GM12878 (cell line): ENCODE measurements at regions not wholly inside any gene's neighbourhood (a gene's known extent, or its start where the extent isn't known, plus 50 kb on each side); places are given as distances from the start of the nearest gene placed in this dataset.

Experiments
- ATAC-seq: fragments of 200-7000 bp; cut with Tn5 transposase; 3 replicates; pipeline ENCODE4 v1.9.1; 2020; ENCODE audit warnings: mild to moderate bottlenecking, moderate library complexity
- BruUV-seq: library from RNA; stranded (reverse); fragments of 400-500 nt; replicated peaks from 2 replicates; lab custom pipeline; 2021; lab: Mats Ljungman, UMichigan
- CTCF ChIA-PET: fragments of 300-600 bp; sonication (Branson Sonifier 250); formaldehyde crosslinking; extraction: SDS; loops from one replicate; lab custom pipeline; 2021; ENCODE audit warnings: inconsistent platforms; lab: Yijun Ruan, JAX
- POLR2A ChIA-PET: fragments of 350-600 bp; formaldehyde crosslinking; extraction: SDS; loops from one replicate; lab custom pipeline; 2021; ENCODE audit warnings: inconsistent platforms; lab: Charles Lee
- RAD21 ChIA-PET: fragments of 300-600 bp; sonication (Branson Sonifier 250); formaldehyde crosslinking; loops from one replicate; lab custom pipeline; 2023; ENCODE audit warnings: antibody characterized with exemption; ENCODE audit not compliant: unreplicated experiment; lab: Charles Lee
- SMC1A ChIA-PET: fragments of 300-600 bp; sonication (Branson Sonifier 250); formaldehyde crosslinking; loops from one replicate; lab custom pipeline; 2023; ENCODE audit not compliant: unreplicated experiment, uncharacterized antibody; lab: Charles Lee
- DNase-seq: peaks from one replicate; pipeline ENCODE4 v3.0.0-alpha.2; 2011; ENCODE audit warnings: low read depth, low spot score
- FAIRE-seq: peaks from 3 replicates; lab custom pipeline; 2011; peaks lifted over from hg19 to GRCh38; lab: Jason Lieb, UNC
- H2AFZ ChIP-seq: 2 replicates; pipeline ENCODE4 v1.6.0; 2011; ENCODE audit warnings: low read depth, low read length, control low read depth; ENCODE audit not compliant: control insufficient read depth
- H3K27ac ChIP-seq: 2 replicates; pipeline ENCODE4 v1.5.1; 2011; ENCODE audit warnings: control low read depth; ENCODE audit not compliant: control insufficient read depth, insufficient read depth
- H3K27me3 ChIP-seq, 2 experiments: replicated peaks in 1 of 2; 2 replicates each; pipeline versions ENCODE4 v1.6.0 to v1.6.1; 2011; ENCODE audit warnings: low read length in 1 of 2; ENCODE audit not compliant: control insufficient read depth in 2 of 2, insufficient read depth in 2 of 2
- H3K36me3 ChIP-seq, 2 experiments: 2 replicates each; pipeline ENCODE4 v1.5.1; 2011; ENCODE audit warnings: low read length in 1 of 2; ENCODE audit not compliant: control insufficient read depth in 2 of 2, insufficient read depth in 2 of 2
- H3K4me1 ChIP-seq: 2 replicates; pipeline ENCODE4 v1.6.1; 2011; ENCODE audit warnings: mild to moderate bottlenecking, low read length, moderate library complexity, mixed read lengths; ENCODE audit not compliant: control insufficient read depth, insufficient read depth
- H3K4me2 ChIP-seq: 2 replicates; pipeline ENCODE4 v1.6.0; 2011; ENCODE audit warnings: control low read depth; ENCODE audit not compliant: control insufficient read depth, insufficient read depth
- H3K4me3 ChIP-seq: fragments of 200-600 bp; sonication (generic); 2 replicates; pipeline ENCODE4 v1.5.1; 2016
- H3K79me2 ChIP-seq: 2 replicates; pipeline ENCODE4 v1.6.0; 2011; ENCODE audit warnings: low read length; ENCODE audit not compliant: control insufficient read depth, insufficient read depth
- H3K9ac ChIP-seq: 2 replicates; pipeline ENCODE4 v1.8.0; 2011; ENCODE audit warnings: low read length, control low read depth, mixed read lengths; ENCODE audit not compliant: control insufficient read depth, insufficient read depth
- H3K9me3 ChIP-seq: replicated peaks from 3 replicates; pipeline ENCODE4 v1.5.1; 2011; ENCODE audit warnings: mild to moderate bottlenecking, low read length; ENCODE audit not compliant: control insufficient read depth, insufficient read depth
- H4K20me1 ChIP-seq: 2 replicates; pipeline ENCODE4 v1.6.0; 2011; ENCODE audit not compliant: control insufficient read depth, insufficient read depth
- MTA3 ChIP-seq: IDR thresholded peaks from 2 replicates; pipeline ENCODE4 v1.6.1; 2012; ENCODE audit warnings: low read length, inconsistent platforms, borderline replicate concordance
- SMAD1 ChIP-seq: fragments of 450-650 bp; IDR thresholded peaks from 2 replicates; pipeline ENCODE4 v1.6.1; 2018; ENCODE audit warnings: mild to moderate bottlenecking, low read depth; ENCODE audit not compliant: partially characterized antibody
- WGBS: methylation state at CpG from one replicate; pipeline ENCODE4 v1.1.6; 2016; ENCODE audit warnings: low lambda C conversion rate; ENCODE audit not compliant: insufficient replicate concordance, insufficient coverage; ENCODE audit errors: missing lambda C conversion rate; 5-methylcytosine and 5-hydroxymethylcytosine counted together
- in situ Hi-C: fragments of 300-500 bp; cut with MboI; formaldehyde crosslinking; loops from 9 replicates; pipeline ENCODE4 v1.14.3; 2018; ENCODE audit warnings: mixed read lengths
- intact Hi-C: fragments of 100-400 bp; cut with micrococcal nuclease; formaldehyde crosslinking; loops from one replicate; pipeline ENCODE4 v1.14.2; 2022; ENCODE audit not compliant: unreplicated experiment
- TF ChIP-seq, protein P1 (sequence below): IDR thresholded peaks from 2 replicates; pipeline ENCODE4 v1.6.1; 2012; ENCODE audit warnings: low read length, inconsistent platforms

DNA sequence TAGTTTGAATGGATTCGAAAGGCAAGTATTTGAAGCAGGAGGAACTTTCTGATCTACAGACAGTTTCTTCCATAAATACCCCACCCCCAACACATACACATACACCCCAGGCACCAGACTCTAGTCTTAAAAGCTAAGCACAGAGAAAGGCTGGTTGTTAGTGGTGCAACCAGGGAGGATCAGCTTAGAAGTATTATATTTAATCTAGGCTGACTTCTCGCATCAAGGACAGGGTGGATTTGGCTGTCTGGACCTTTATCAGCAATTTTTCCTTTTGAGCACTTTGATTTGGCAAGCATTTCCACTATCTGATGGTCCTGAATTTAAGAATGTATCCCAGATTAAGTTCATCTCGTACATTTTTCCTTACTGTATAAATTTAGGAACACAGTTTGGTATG, 1489.8 kb upstream of the FLRT2 start:
- POLR2A ChIA-PET = no interaction called here
- ATAC-seq (no peak), FAIRE-seq (no peak)
- RAD21 ChIA-PET = interaction anchor here (0.5 kb wide), 1 partner anchor 9 kb away, joined by 3 read pairs; no protein-coding TSS in a partner anchor
- no TSS peak for BruUV-seq
- intact Hi-C loops = no loop called here
- H3K79me2 ChIP-seq = no peaks in the 10 kb centered on the region
- no peak overlapping the region for H2AFZ ChIP-seq
- CTCF ChIA-PET = no interaction called here
- no peak overlapping the region for H3K4me2 ChIP-seq
- 5% methylated on average over 3 of the region's 3 CpGs for WGBS
- no peaks in the 10 kb centered on the region for H3K27me3 ChIP-seq
- in situ Hi-C loops = no loop called here
- TF ChIP-seq, protein P1, sequence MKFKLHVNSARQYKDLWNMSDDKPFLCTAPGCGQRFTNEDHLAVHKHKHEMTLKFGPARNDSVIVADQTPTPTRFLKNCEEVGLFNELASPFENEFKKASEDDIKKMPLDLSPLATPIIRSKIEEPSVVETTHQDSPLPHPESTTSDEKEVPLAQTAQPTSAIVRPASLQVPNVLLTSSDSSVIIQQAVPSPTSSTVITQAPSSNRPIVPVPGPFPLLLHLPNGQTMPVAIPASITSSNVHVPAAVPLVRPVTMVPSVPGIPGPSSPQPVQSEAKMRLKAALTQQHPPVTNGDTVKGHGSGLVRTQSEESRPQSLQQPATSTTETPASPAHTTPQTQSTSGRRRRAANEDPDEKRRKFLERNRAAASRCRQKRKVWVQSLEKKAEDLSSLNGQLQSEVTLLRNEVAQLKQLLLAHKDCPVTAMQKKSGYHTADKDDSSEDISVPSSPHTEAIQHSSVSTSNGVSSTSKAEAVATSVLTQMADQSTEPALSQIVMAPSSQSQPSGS = no peak
- no peak for TF ChIP-seq SMAD1
- TF ChIP-seq, all 136 proteins: peak for 0
- DNase-seq = no peak
- Histone ChIP-seq H4K20me1 (no peaks in the 10 kb centered on the region), H3K4me1 (no peaks in the 10 kb centered on the region), H3K9me3 (no peaks in the 10 kb centered on the region), H3K27ac (no peak overlapping the region), H3K9ac (no peak overlapping the region), H3K36me3 (no peaks in the 10 kb centered on the region), H3K4me3 (no peak overlapping the region)
- SMC1A ChIA-PET = no interaction called here

DNA sequence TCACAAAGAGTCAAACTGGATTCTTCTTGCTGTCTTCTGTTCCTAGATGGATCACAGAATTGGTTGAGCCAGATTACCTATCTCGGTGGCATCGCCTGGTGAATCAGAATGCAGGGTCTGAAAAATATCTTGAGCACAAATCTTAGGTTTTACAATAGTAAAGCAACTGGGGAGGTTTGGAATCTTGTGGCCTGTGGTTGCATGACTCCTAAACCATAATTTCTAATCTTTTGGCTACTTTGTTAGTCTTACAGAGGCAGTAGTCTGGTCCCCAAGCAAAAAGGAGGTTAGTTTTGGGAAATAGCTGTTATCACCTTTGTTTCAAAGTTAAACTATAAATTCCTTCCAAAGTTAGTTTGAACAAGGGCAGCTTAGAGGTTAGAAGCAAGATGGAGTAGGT, 1488.5 kb upstream of the FLRT2 start:
- BruUV-seq = no TSS peak
- no peak for FAIRE-seq

More for the DNA sequence above, 1488.5 kb upstream of the FLRT2 start:
- POLR2A ChIA-PET = no interaction called here
- SMC1A ChIA-PET = no interaction called here
- no peaks in the 10 kb centered on the region for H3K9me3 ChIP-seq
- ATAC-seq (no peak), DNase-seq (no peak)
- H3K27me3 ChIP-seq = no peaks in the 10 kb centered on the region
- intact Hi-C loops = no loop called here
- RAD21 ChIA-PET = no interaction called here
- H3K4me2 ChIP-seq = no peak overlapping the region
- 3% methylated on average over 2 of the region's 2 CpGs for WGBS
- no peaks in the 10 kb centered on the region for H3K36me3 ChIP-seq
- no peak overlapping the region for H2AFZ ChIP-seq
- no peak overlapping the region for H3K9ac ChIP-seq
- H4K20me1 ChIP-seq = no peaks in the 10 kb centered on the region
- CTCF ChIA-PET = no interaction called here
- no peak for TF ChIP-seq MTA3
- TF ChIP-seq, all 136 proteins: peak for 0
- Histone ChIP-seq H3K4me3 (no peak overlapping the region), H3K4me1 (no peaks in the 10 kb centered on the region), H3K79me2 (no peaks in the 10 kb centered on the region), H3K27ac (no peak overlapping the region)
- in situ Hi-C loops = no loop called here
